Retinal pigment epithelial cell (primary cell): ENCODE measurements at regions not wholly inside any gene's neighbourhood (a gene's known extent, or its start where the extent isn't known, plus 50 kb on each side); places are given as distances from the start of the nearest gene placed in this dataset.
"Not testable (repeated sequence)": the region's sequence is repeated elsewhere in the genome, so short reads cannot be mapped to it uniquely, and the experiment has no call there.

Experiments used
- DNase-seq: peaks from one replicate; pipeline ENCODE4 v3.0.0-alpha.2; 2010; ENCODE audit warnings: low read depth
- H3K4me3 ChIP-seq: 2 replicates; pipeline ENCODE4 v1.5.1; 2011; ENCODE audit warnings: mild to moderate bottlenecking, low read length, control low read depth, moderate library complexity
- TF ChIP-seq, protein P1 (sequence below): conservative IDR thresholded peaks from 2 replicates; pipeline ENCODE4 v1.5.1; 2011; ENCODE audit warnings: low read depth, low read length, control low read depth, inconsistent platforms

DNA sequence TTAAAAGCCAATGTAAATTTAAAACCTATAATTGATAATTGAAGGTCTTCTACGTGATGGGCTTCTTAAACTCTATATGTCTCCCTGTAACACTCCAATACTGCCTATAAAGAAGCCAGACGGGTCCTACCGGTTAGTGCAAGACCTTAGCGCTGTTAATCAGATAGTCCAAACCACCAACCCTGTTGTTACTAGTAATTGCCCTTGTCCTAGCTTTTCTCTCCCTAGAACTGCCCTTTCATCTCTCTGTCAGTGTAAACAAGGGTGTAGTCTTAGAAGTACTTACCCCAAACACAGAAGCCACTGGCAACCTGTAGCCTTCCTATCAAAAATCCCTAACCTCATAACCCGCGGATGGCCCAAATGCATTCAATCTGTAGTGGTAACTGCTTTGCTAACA, 243.0 kb upstream of the DIO3 start:
- DNase-seq, result no peak
- no peak overlapping the region for H3K4me3 ChIP-seq
- TF ChIP-seq, protein P1, sequence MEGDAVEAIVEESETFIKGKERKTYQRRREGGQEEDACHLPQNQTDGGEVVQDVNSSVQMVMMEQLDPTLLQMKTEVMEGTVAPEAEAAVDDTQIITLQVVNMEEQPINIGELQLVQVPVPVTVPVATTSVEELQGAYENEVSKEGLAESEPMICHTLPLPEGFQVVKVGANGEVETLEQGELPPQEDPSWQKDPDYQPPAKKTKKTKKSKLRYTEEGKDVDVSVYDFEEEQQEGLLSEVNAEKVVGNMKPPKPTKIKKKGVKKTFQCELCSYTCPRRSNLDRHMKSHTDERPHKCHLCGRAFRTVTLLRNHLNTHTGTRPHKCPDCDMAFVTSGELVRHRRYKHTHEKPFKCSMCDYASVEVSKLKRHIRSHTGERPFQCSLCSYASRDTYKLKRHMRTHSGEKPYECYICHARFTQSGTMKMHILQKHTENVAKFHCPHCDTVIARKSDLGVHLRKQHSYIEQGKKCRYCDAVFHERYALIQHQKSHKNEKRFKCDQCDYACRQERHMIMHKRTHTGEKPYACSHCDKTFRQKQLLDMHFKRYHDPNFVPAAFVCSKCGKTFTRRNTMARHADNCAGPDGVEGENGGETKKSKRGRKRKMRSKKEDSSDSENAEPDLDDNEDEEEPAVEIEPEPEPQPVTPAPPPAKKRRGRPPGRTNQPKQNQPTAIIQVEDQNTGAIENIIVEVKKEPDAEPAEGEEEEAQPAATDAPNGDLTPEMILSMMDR, result no peak

DNA sequence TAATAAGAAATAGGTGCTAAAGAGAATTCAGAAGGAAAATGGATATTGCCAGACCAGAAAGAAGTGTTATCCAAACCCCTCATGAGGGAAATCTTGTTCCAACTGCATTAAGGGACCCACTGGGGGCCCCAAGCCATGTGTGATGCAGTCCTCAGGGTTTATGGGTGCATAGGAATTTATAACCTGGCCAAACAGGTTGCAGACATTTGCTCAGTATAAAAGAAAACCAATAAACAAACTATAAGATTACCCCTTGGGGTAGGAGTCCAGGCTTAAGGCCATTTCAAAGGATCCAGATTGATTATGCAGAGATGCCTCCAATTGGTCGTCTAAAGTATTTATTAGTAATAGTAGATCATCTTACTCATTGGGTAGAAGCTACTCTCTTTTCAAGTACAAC, 240.9 kb upstream of the DIO3 start:
- DNase-seq, result no peak
- no peak overlapping the region for H3K4me3 ChIP-seq
- TF ChIP-seq, protein P1, result no peak

DNA sequence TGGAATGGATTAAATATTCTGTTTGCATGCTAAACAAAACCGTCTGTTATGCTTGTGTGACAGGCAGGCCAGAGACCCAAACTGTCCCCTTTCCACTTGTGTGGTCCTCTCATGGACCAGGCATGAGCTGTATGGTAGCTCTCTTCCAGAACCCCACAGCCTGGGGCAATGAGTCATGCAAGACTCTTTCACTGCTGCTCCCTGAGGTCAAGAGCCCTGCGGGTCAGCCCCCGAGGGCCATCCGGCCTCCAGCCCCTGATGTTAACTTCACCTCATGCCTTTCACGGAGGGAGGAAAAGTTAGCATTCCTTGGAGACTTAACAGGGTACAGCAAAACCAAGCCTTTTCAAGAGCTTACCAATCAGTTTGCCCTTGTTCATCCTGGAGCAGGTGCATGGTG, 239.1 kb upstream of the DIO3 start:
- no peak for DNase-seq
- H3K4me3 ChIP-seq, result no peak overlapping the region
- TF ChIP-seq, protein P1, result no peak

DNA sequence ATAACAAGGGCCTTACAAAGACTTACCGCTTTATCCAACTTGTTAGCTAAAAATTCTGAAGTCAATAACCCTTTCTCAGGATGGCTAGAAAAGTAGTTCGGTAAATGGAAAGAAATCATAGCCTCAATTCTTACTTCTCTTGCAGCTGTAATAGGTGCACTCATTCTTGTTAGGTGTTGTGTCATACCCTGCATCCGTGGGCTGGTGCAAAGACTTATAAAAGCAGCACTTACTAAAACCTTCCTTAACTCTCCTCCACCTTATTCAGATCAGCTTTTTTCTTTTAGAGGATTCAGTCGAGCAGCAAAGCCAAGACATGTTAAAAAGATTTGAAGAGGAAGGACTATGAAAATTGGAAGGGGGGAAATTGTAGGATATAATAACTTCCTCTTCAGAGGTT, 238.2 kb upstream of the DIO3 start:
- TF ChIP-seq, protein P1, result no peak
- H3K4me3 ChIP-seq, result no peak overlapping the region
- no peak for DNase-seq

DNA sequence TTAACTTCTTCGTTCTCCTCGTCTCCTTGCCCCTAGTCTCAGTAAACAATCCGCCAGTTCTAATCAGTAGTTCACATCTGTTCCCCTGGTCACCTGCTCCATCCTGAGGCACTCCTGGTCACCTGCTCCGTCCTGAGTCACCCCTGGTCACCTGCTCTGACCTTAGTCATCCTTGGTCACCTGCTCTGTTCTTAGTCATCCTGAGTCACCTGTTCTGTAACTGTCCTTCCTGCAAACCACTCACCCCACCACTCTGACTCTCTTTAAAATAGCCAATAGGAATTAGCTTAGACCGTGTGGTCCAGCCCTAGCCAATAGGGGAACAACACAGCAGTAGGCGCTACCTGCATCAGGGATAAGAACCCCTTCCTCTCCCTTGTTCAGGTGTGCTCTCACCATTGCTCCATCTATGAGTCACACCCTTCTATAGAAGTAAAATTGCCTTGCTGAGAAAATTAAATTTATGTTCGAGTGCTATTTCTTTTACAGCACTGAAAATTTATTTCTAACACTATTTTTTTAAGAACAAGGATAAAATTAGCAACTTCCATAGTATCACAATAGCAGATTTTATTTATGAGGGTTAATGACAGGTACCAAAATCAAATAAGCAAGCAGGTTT, 237.6 kb upstream of the DIO3 start:
- not testable (repeated sequence) for DNase-seq, H3K4me3 ChIP-seq

DNA sequence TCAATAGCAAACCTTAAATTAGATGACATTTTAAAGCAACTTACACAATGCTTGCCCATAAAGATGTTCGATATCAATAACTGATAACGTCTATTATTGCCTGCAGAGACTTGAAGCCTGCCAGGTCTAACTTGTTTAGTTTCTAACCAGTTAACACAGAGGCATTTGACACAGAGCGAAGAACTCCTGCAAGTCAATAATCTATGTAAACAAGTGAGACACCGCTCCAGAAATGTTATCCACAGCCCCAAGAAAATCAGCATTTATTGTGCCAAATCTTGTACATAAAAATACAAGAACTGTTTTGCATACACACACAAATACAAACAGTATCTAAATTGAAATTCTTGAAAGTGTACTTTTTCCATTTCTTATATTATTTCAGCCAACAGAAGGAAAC, 236.0 kb upstream of the DIO3 start:
- H3K4me3 ChIP-seq, result no peak overlapping the region
- no peak for DNase-seq
- TF ChIP-seq, protein P1, result no peak

DNA sequence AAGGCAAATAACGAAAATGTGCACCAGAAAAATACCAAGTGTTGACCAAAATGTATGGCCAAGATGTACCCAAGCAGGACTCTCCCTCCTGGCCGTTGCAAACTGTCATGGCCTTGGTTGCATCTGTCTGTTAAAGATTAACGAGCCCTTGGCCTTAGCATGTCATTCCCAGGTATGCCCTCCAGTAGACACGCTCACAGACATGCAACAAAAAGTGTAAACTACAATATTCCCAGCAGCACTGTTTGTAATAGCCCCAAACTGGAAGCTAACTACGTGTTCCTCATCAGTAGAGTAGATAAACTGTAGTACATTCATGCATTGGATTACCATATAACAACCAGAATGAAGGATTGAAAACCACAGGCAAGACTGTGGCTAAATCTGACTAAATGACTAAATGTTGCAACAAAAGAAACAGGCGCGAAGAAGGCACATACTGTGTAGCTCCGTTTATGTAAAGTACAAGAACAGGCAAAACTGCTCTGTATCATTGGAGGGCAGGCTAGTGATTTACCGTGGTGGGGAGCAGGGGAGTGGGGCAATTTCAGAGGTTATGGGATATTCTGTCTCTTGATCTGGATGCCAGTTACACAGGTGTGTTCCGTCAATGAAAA, 232.8 kb upstream of the DIO3 start:
- H3K4me3 ChIP-seq, result no peak overlapping the region
- TF ChIP-seq, protein P1, result no peak
- DNase-seq, result no peak
